SK-N-MC (cell line): ENCODE measurements at regions not wholly inside any gene's neighbourhood (a gene's known extent, or its start where the extent isn't known, plus 50 kb on each side); places are given as distances from the start of the nearest gene placed in this dataset.

ENCODE experiments used
- FOXP2 ChIP-seq: optimal IDR thresholded peaks from 2 replicates; pipeline ENCODE3; 2011; ENCODE audit warnings: mild to moderate bottlenecking, moderate library complexity; ENCODE audit not compliant: insufficient read depth; ENCODE audit errors: extremely low read length, control extremely low read depth
- POLR2AphosphoS5 ChIP-seq: IDR thresholded peaks from 2 replicates; pipeline ENCODE4 v1.6.1; 2012; ENCODE audit warnings: mild to moderate bottlenecking, low read depth, low read length, borderline replicate concordance

DNA sequence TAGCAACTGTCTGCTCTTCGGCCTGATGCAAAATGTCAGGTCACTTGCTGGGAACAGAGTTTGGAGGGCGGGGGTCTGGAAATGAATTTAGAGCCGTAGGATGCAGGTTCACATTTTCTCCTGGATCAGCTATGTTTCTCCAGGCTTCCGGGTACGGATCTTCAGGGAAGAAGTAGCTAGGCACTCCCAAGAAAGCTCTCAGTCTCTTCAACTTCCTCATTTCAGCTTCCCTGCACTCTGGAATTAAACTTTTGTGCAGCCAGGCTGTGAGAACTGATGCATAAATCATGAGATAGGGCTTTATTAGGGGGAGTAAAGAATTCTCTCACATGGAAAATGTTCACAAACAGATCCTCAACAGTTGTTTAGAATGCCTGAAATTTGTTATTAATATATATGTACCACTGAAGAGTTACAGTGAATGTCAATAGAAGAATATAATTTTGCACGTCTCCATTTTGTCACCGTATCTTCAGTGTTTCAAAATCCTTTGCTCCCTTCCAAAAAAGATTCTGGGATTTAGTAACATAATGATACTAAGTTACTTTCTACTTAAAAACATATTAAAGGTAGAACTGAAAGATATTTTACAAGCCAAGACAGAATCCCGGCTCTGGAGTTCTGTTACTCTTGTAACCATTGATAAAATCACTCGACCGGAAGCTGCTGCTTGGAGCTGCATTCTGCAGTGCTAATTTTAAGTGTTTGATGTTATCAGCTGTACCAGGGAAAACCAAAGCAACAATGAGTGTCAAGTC is 178.5 kb upstream of the P2RY1 start:
- TF ChIP-seq POLR2AphosphoS5 (peak; percentile 38; the same call in 1 of the 2 replicates), FOXP2 (peak; percentile 70)
